G401 (cell line): ENCODE measurements at regions not wholly inside any gene's neighbourhood (a gene's known extent, or its start where the extent isn't known, plus 50 kb on each side); places are given as distances from the start of the nearest gene placed in this dataset.

Experiments used
- DNase-seq: peaks from one replicate; pipeline ENCODE4 v3.0.0-alpha.2; 2015; ENCODE audit warnings: low spot score
- in situ Hi-C: cut with HindIII; loops from 2 replicates; pipeline ENCODE4 v1.10.0; 2016; ENCODE audit warnings: low sequenced_read_pairs, mixed read lengths

- no peak for DNase-seq
- in situ Hi-C loops = no loop called here
Measured at GRCh38 chrX:42943051-42943974, 165.3 kb upstream of the PPP1R2C start.

GRCh38 chrX:42944381-42944998, 166.5 kb upstream of the PPP1R2C start:
- DNase-seq = no peak
- in situ Hi-C loops = no loop called here

GRCh38 chrX:42946544-42947194, 168.7 kb upstream of the PPP1R2C start:
- in situ Hi-C loops = no loop called here
- DNase-seq = no peak

- in situ Hi-C loops = no loop called here
- no peak for DNase-seq
Measured at GRCh38 chrX:42948723-42949657, 171.0 kb upstream of the PPP1R2C start.

- in situ Hi-C loops = no loop called here
- DNase-seq = no peak
Measured at GRCh38 chrX:42951747-42952146, 173.8 kb upstream of the PPP1R2C start.

GRCh38 chrX:42952621-42953020, 174.7 kb upstream of the PPP1R2C start:
- DNase-seq = no peak

GRCh38 chrX:42954880-42955279, 176.9 kb upstream of the PPP1R2C start:
- in situ Hi-C loops = no loop called here
- no peak for DNase-seq

More at GRCh38 chrX:42952621-42953020, 174.7 kb upstream of the PPP1R2C start:
- in situ Hi-C loops = no loop called here

GRCh38 chrX:42955349-42955748, 177.4 kb upstream of the PPP1R2C start:
- no peak for DNase-seq

GRCh38 chrX:42967681-42968300, 189.8 kb upstream of the PPP1R2C start:
- DNase-seq = no peak
- in situ Hi-C loops = no loop called here

More at GRCh38 chrX:42955349-42955748, 177.4 kb upstream of the PPP1R2C start:
- in situ Hi-C loops = no loop called here

- in situ Hi-C loops = no loop called here
- DNase-seq = no peak
Measured at GRCh38 chrX:42973321-42973720, 195.4 kb upstream of the PPP1R2C start.

- no peak for DNase-seq
- in situ Hi-C loops = no loop called here
Measured at GRCh38 chrX:42975906-42976305, 197.9 kb upstream of the PPP1R2C start.

- DNase-seq = no peak
- in situ Hi-C loops = no loop called here
Measured at GRCh38 chrX:42976746-42977366, 198.9 kb upstream of the PPP1R2C start.

GRCh38 chrX:42978655-42979379, 200.9 kb upstream of the PPP1R2C start:
- in situ Hi-C loops = no loop called here

GRCh38 chrX:42988700-42989099, 210.7 kb upstream of the PPP1R2C start:
- no peak for DNase-seq
- in situ Hi-C loops = no loop called here

More at GRCh38 chrX:42978655-42979379, 200.9 kb upstream of the PPP1R2C start:
- no peak for DNase-seq

GRCh38 chrX:42992199-42992943, 214.4 kb upstream of the PPP1R2C start:
- no peak for DNase-seq
- in situ Hi-C loops = no loop called here

GRCh38 chrX:42996861-42997260, 218.9 kb upstream of the PPP1R2C start:
- no peak for DNase-seq
- in situ Hi-C loops = no loop called here

- in situ Hi-C loops = no loop called here
- DNase-seq = no peak
Measured at GRCh38 chrX:43000121-43000520, 222.2 kb upstream of the PPP1R2C start.
